ENCODE measurements at regions not wholly inside any gene's neighbourhood (a gene's known extent, or its start where the extent isn't known, plus 50 kb on each side); places are given as distances from the start of the nearest gene placed in this dataset.

- H3K27me3 ChIP-seq (ENCODE audit: insufficient read depth, low read length), result peaks cover 61% of the 10 kb centered on the region
- no peaks in the 10 kb centered on the region for H3K9me2 ChIP-seq (ENCODE audit: insufficient read depth)
- POLR2A ChIA-PET, result no interaction called here
- no peak overlapping the region for H3K27ac ChIP-seq (ENCODE audit: low read depth, low read length)
- H3K4me2 ChIP-seq (ENCODE audit: low read length), result no peak overlapping the region
- TF ChIP-seq SIN3A (IDR thresholded peaks at IDR 0.05; ENCODE audit: low read depth), result no peak
- H4K20me1 ChIP-seq (ENCODE audit: insufficient read depth), result no peaks in the 10 kb centered on the region
- CTCF ChIA-PET, result no interaction called here
- intact Hi-C loops (cut with micrococcal nuclease), result no loop called here
- H3K79me2 ChIP-seq (ENCODE audit: insufficient read depth, low read length), result no peaks in the 10 kb centered on the region
- no peak overlapping the region for H3K9ac ChIP-seq (ENCODE audit: low read length)
- no peaks in the 10 kb centered on the region for H3K9me3 ChIP-seq (ENCODE audit: control insufficient read depth in 1 of 2, insufficient read depth in 1 of 2, low read depth in 1 of 2, low read length in 2 of 2)
- ATAC-seq, result no peak
- no peaks in the 10 kb centered on the region for H3K36me3 ChIP-seq (ENCODE audit: control insufficient read depth in 1 of 2, insufficient read depth in 2 of 2, low read length in 2 of 2)
- H3K4me3 ChIP-seq (replicated peaks in 1 of 2; ENCODE audit: low read depth in 1 of 2, low read length in 2 of 2), result no peak overlapping the region
- no peak overlapping the region for H2AFZ ChIP-seq (ENCODE audit: low read depth, low read length, poor library complexity, severe bottlenecking)
- RAD21 ChIA-PET (ENCODE audit: low non-redundant PET in 1 of 2, low total read pairs in 2 of 2, uncharacterized antibody in 2 of 2, unreplicated experiment in 2 of 2), result no interaction called here
- BruUV-seq (replicated peaks), result no TSS peak
- DNase-seq (ENCODE audit: low read depth, low spot score), result no peak
- H3K4me1 ChIP-seq (ENCODE audit: control insufficient read depth in 1 of 2, insufficient read depth in 2 of 2, low read length in 2 of 2), result no peaks in the 10 kb centered on the region
Observed at GRCh38 chr22:49137206-49137840, 690.4 kb downstream of the BRD1 start.

- POLR2A ChIA-PET, result no interaction called here
- Histone ChIP-seq H3K4me2 (ENCODE audit: low read length) (no peak overlapping the region), H3K4me3 (replicated peaks in 1 of 2; ENCODE audit: low read depth in 1 of 2, low read length in 2 of 2) (no peak overlapping the region), H4K20me1 (ENCODE audit: insufficient read depth) (no peaks in the 10 kb centered on the region), H3K4me1 (ENCODE audit: control insufficient read depth in 1 of 2, insufficient read depth in 2 of 2, low read length in 2 of 2) (no peaks in the 10 kb centered on the region), H3K27me3 (ENCODE audit: insufficient read depth, low read length) (peaks cover 61% of the 10 kb centered on the region), H3K79me2 (ENCODE audit: insufficient read depth, low read length) (no peaks in the 10 kb centered on the region), H3K27ac (ENCODE audit: low read depth, low read length) (no peak overlapping the region), H3K9me2 (ENCODE audit: insufficient read depth) (no peaks in the 10 kb centered on the region), H3K9ac (ENCODE audit: low read length) (no peak overlapping the region), H3K36me3 (ENCODE audit: control insufficient read depth in 1 of 2, insufficient read depth in 2 of 2, low read length in 2 of 2) (no peaks in the 10 kb centered on the region), H2AFZ (ENCODE audit: low read depth, low read length, poor library complexity, severe bottlenecking) (no peak overlapping the region), H3K9me3 (ENCODE audit: control insufficient read depth in 1 of 2, insufficient read depth in 1 of 2, low read depth in 1 of 2, low read length in 2 of 2) (no peaks in the 10 kb centered on the region)
- CTCF ChIA-PET, result no interaction called here
- no TSS peak for BruUV-seq (replicated peaks)
- TF ChIP-seq ZNF274 (IDR thresholded peaks at IDR 0.05; ENCODE audit: low read depth, low read length) (no peak), SP1 (IDR thresholded peaks at IDR 0.05; ENCODE audit: low read depth) (no peak), POLR2A (IDR thresholded peaks at IDR 0.05; ENCODE audit: borderline replicate concordance, extremely low read depth, insufficient read depth, insufficient read length) (no peak), FOSL1 (IDR thresholded peaks at IDR 0.05; ENCODE audit: low read depth) (no peak)
- intact Hi-C loops (cut with micrococcal nuclease), result no loop called here
- RAD21 ChIA-PET (ENCODE audit: low non-redundant PET in 1 of 2, low total read pairs in 2 of 2, uncharacterized antibody in 2 of 2, unreplicated experiment in 2 of 2), result no interaction called here
- no peak for ATAC-seq
- DNase-seq (ENCODE audit: low read depth, low spot score), result no peak
Observed at GRCh38 chr22:49136816-49137180, 690.9 kb downstream of the BRD1 start.
